HUES6 (cell line): ENCODE measurements at regions not wholly inside any gene's neighbourhood (a gene's known extent, or its start where the extent isn't known, plus 50 kb on each side); places are given as distances from the start of the nearest gene placed in this dataset.

Source experiments
- H3K27ac ChIP-seq: 2 replicates; pipeline ENCODE4 v1.7.0; 2013; ENCODE audit warnings: low read depth, mild to moderate bottlenecking, low read length, inconsistent platforms
- H3K27me3 ChIP-seq: 2 replicates; pipeline ENCODE4 v1.6.1; 2013; ENCODE audit warnings: low read length; ENCODE audit not compliant: control insufficient read depth, insufficient read depth
- H3K36me3 ChIP-seq: 2 replicates; pipeline ENCODE4 v1.6.1; 2013; ENCODE audit warnings: low read length; ENCODE audit not compliant: control insufficient read depth, insufficient read depth
- H3K4me1 ChIP-seq: 2 replicates; pipeline ENCODE4 v1.6.1; 2013; ENCODE audit warnings: low read length; ENCODE audit not compliant: control insufficient read depth, insufficient read depth
- H3K4me3 ChIP-seq: 2 replicates; pipeline ENCODE4 v1.5.1; 2013; ENCODE audit warnings: low read depth, low read length
- H3K9ac ChIP-seq: one replicate; pipeline ENCODE4 v1.6.1; 2013; ENCODE audit warnings: mild to moderate bottlenecking, low read length
- H3K9me3 ChIP-seq: 2 replicates; pipeline ENCODE4 v1.6.1; 2013; ENCODE audit warnings: low read depth, low read length; ENCODE audit not compliant: control insufficient read depth, insufficient read depth

DNA sequence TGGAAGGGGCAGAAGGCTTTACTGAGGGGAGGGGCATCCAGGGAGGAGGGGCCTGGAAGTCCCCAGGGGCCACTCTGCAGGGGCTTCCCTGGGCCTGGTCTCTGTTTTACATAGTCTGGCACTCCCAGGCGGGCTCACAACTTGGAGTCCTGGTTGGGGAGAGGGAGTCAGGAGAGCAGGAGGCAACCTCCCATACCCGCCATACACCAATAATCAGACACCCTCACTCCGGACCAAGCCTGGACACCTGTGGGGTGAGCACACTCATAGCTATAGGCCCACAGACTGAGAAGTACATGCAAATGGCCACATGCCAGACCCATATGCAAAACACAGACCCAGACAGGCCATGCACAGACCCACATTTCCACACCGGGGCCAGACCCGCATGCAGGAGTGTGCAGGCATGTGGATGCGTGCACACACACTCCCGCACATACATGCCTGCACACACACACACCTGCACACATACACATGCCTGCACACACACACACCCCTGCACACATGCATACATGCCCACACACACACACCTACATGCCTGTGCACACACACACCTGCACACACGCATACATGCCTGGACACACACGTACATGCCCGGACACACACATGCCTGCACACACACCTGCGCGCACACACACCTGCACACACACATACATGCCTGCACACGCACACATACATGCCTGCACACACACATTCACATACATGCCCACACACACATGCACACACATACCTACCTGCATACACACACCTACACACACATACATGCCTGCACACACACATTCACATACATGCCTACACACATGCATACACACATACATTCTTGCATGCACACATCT is 89.5 kb upstream of the RUNX3 start:
- Histone ChIP-seq H3K4me3 (no peak overlapping the region), H3K27me3 (no peaks in the 10 kb centered on the region), H3K9me3 (no peaks in the 10 kb centered on the region), H3K36me3 (no peaks in the 10 kb centered on the region), H3K9ac (no peak overlapping the region), H3K4me1 (peaks cover 38% of the 10 kb centered on the region), H3K27ac (no peak overlapping the region)

DNA sequence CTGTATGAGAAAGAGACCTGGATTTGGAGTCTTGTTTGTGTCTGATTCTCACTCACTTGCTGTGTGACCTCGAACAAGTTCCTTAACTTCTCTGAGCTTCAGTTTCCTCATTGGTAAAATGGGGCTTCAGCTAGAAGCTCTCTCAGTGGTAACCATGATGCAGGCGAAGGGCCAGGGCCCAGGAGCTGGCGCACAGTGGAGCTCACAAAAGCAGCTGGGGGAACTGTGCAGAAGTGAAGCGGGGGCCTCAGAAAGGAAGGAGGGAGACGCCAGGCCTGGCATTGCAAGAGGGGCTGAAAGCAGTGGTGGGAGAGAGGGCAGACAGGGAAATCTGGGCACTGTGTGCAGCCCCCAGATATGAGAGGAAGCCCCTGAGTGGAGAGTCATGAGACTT is 88.9 kb upstream of the RUNX3 start:
- H3K4me1 ChIP-seq: peaks cover 38% of the 10 kb centered on the region
- H3K27me3 ChIP-seq: no peaks in the 10 kb centered on the region
- H3K27ac ChIP-seq: no peak overlapping the region
- H3K36me3 ChIP-seq: no peaks in the 10 kb centered on the region
- no peak overlapping the region for H3K4me3 ChIP-seq
- H3K9ac ChIP-seq: no peak overlapping the region
- no peaks in the 10 kb centered on the region for H3K9me3 ChIP-seq

DNA sequence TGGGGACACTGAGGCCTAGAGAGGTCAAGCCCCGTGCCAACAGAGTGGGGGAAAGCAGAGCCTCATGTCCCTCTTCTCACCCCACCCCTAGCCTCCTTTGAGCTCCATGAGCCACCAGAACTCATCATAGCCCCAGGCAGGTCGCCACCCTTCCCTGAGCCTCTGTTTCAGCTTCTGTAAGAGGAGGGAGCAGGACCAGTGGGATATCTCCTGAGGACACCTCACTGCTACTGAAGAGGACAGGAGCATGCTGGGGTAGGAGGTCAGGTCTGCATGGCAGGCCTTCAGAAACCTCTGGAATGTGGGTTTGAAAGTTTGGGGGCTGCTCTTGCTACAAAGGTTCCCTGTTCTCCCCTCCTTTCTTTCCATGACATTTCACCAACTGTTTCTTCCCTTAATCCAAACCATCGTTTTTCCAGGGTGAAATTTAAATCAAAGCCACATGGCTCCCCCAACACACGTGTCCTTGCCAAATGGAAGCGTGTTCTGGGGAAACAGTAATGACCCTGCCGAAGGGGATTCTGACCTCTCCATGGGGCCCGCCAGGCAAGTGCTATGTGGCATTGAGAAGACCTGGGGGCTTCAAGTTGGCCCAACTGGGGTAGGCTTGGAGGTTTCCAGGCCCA is 88.1 kb upstream of the RUNX3 start:
- H3K27ac ChIP-seq: no peak overlapping the region
- H3K36me3 ChIP-seq: no peaks in the 10 kb centered on the region
- H3K27me3 ChIP-seq: no peaks in the 10 kb centered on the region
- no peak overlapping the region for H3K9ac ChIP-seq
- peaks cover 36% of the 10 kb centered on the region for H3K4me1 ChIP-seq
- no peaks in the 10 kb centered on the region for H3K9me3 ChIP-seq
- H3K4me3 ChIP-seq: no peak overlapping the region

DNA sequence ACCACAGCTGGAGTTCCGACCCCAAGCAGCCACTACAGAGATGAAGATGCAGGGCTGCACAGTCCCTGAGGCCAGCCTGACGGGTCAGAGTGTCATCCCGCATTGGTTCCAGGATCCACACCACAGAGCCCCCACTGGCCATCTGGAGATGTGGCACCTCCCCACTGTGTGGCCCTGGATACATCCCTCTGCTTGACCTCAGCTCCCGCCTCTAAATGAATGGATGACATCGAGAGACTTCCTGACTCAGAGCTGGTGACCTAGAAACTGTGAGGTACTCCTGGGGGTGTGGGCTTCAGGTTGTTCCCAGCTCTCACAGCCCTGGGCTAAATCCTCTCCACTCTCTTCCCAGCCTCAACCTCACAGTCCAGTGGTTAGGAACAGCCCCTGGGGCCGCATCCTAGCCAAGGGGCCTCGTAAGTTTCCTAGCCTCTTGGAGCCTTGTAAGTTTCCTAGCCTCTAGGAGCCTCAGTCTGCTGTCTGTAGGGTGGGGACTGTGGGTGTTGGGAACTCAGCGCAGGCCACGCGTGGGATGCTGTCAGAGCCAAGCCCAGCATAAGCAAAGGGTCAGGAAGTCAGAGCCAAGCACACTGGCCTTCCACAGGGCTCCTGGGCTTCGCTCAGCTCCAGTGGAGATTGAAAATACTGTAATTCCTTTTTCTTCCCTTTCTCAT is 87.5 kb upstream of the RUNX3 start:
- Histone ChIP-seq H3K9me3 (no peaks in the 10 kb centered on the region), H3K36me3 (no peaks in the 10 kb centered on the region), H3K27ac (no peak overlapping the region), H3K9ac (no peak overlapping the region), H3K4me3 (no peak overlapping the region), H3K27me3 (no peaks in the 10 kb centered on the region), H3K4me1 (peaks cover 31% of the 10 kb centered on the region)

DNA sequence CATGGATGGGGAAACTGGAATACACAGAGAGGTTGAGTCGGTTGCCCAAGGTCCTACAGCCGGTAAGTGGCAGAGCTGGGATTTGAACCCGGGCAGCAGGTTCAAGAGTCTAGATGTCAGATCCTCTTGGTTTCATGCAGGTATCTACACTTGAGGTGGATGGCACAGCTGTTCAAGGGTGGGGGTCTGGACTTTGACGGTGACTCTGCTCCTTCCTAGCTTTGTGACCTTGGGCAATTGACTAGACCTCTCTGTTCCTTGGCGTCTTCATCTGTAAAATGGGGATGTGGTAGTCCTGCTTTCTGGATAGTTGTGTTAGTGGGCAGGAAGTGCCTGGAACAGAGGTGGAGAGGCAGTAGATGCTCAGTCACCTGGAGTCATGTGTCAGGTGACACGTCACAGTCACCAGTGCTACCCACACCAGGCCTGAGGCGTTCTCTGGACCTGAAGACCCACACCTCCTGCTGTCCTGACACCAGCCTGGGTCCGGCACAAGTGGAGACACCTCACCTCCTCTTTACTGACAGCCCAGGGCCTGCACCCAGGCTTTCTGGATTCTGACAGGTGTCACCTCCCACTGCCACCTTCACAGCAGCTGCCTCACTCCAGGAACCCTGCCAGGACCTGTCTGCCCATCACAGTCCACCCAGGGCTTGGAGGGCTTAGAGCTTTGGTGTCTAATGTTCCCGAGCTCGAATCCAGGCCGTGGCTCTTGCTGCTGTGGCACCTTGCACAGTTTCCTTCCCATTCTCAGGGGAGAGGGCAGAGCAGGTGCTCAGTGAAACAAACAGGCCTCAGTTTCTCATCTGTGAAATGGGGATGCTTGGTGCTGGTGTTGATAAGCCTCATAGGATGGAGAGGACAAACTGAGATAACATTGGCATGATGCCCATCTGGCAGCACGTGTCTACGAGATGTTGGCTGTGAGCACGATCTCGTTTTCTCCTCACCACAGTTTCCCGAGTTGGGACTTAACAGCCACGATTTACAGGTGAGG is 83.2 kb upstream of the RUNX3 start:
- peaks cover 19% of the 10 kb centered on the region; the same call in 1 of the 2 replicates for H3K4me1 ChIP-seq
- no peak overlapping the region for H3K27ac ChIP-seq
- H3K9me3 ChIP-seq: 0 out of 2 replicates have a peak, but pooled peaks cover 3% of the 10 kb centered on the region
- no peak overlapping the region for H3K4me3 ChIP-seq
- H3K36me3 ChIP-seq: no peaks in the 10 kb centered on the region
- H3K27me3 ChIP-seq: no peaks in the 10 kb centered on the region
- H3K9ac ChIP-seq: no peak overlapping the region

DNA sequence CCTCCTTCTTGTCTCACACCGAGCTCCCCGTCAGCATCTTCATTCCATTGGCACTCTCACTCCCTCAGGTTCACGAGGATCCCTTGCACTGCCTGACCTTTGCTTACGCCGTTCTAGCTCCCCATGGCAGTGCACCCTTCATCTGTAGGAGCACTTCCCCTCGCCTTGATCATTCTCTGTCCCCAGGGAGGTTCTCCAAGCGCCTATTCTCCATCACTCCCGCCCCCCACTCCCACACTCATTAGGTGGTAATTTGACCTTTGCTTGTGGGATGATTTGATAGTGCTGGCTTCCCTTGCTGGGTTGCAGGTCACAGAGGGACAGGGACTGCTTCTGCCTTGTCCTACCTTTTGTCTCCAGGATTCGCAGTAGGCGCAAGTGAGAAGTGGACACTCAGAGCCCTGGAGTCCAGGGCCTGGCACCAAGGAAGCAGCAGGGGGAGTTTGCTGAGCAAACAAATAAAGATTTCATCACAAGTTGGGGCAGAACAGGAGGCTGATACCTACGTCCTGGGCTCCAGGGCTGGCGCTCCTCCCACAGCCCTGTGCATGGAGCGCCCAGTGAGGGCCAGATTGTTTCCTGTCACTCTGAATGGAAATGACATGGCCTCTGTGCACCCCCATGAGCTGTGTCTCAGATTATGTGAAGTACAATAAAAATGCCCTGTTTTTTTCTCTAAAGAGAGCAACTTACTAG is 82.0 kb upstream of the RUNX3 start:
- no peak overlapping the region for H3K9ac ChIP-seq
- 0 out of 2 replicates have a peak, but pooled peaks cover 3% of the 10 kb centered on the region for H3K9me3 ChIP-seq
- H3K27ac ChIP-seq: no peak overlapping the region
- no peak overlapping the region for H3K4me3 ChIP-seq
- no peaks in the 10 kb centered on the region for H3K27me3 ChIP-seq
- no peaks in the 10 kb centered on the region for H3K36me3 ChIP-seq
- H3K4me1 ChIP-seq: peaks cover 16% of the 10 kb centered on the region; the same call in 1 of the 2 replicates

DNA sequence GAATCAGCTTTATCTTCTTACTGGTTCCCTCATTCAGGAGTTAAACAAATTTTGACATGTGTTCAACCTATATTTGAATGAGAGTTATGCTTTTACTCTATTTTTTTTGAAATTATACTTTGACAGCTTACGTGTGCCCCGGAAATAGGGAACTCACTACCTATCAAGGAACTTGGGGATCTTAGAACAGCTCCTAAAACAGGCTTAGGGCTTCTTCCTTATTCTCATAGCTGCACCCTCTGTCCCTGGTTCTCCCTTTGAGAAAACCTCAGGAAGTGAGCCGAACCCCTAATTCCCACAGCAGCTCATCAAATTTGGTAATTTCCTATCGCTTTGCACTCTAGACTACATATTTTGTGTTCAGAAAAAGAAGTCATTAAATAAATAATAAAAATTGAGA is 81.2 kb upstream of the RUNX3 start:
- H3K27me3 ChIP-seq: 0 out of 2 replicates have a peak, but pooled peaks cover 4% of the 10 kb centered on the region
- no peak overlapping the region for H3K27ac ChIP-seq
- H3K36me3 ChIP-seq: no peaks in the 10 kb centered on the region
- peaks cover 23% of the 10 kb centered on the region; the same call in 1 of the 2 replicates for H3K4me1 ChIP-seq
- H3K4me3 ChIP-seq: no peak overlapping the region
- H3K9me3 ChIP-seq: 0 out of 2 replicates have a peak, but pooled peaks cover 3% of the 10 kb centered on the region
- no peak overlapping the region for H3K9ac ChIP-seq

DNA sequence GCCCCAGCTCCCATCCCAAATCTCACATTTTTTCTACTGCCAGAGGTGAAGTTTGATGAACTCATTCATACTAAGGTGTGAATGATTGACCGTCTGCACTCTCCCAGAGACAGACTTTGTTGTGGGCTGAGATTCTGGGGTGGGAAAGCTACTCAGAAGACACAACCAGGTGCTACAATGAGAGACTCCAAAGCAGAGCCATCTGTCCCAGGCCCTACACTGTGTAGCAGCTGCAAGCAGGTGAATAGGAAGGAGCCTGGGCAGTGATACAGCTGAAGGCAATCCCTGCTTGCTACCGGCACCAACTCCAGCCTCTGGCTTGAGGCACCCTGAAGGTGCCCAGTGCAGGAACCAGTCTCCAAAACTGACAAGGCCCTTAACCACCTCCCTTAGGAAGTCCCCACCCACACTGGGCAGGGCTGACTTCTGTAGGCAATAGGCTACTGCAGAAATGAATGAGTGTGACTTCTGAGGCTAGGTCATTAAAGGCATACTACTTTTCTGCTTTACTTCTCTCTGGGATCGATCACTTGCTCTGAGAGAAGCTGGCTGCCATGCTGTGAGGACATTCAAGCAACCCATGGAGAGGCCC is 79.7 kb upstream of the RUNX3 start:
- peaks cover 26% of the 10 kb centered on the region; the same call in 1 of the 2 replicates for H3K4me1 ChIP-seq
- H3K36me3 ChIP-seq: no peaks in the 10 kb centered on the region
- H3K4me3 ChIP-seq: no peak overlapping the region
- H3K27me3 ChIP-seq: peaks cover 5% of the 10 kb centered on the region; the same call in 1 of the 2 replicates
- no peak overlapping the region for H3K27ac ChIP-seq
- no peak overlapping the region for H3K9ac ChIP-seq
- 0 out of 2 replicates have a peak, but pooled peaks cover 3% of the 10 kb centered on the region for H3K9me3 ChIP-seq

DNA sequence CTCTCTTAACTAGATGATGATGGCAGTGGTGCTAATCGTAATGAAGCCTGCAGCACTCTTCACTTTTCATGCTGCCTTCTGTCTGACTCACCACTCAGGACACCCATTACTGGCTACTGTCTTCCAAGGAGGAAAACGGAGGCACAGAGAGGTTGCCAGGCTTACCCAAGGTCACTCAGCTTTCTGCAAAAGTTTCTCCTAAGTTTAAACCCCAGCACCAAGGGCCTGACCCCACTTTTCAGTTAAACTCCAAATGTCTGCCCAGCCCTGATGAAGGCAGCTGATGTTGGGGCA is 78.1 kb upstream of the RUNX3 start:
- H3K27me3 ChIP-seq: peaks cover 5% of the 10 kb centered on the region; the same call in 1 of the 2 replicates
- no peak overlapping the region for H3K4me3 ChIP-seq
- H3K4me1 ChIP-seq: peaks cover 26% of the 10 kb centered on the region; the same call in 1 of the 2 replicates
- 0 out of 2 replicates have a peak, but pooled peaks cover 3% of the 10 kb centered on the region for H3K9me3 ChIP-seq
- H3K9ac ChIP-seq: no peak overlapping the region
- no peak overlapping the region for H3K27ac ChIP-seq
- no peaks in the 10 kb centered on the region for H3K36me3 ChIP-seq
